ENCODE measurements at regions not wholly inside any gene's neighbourhood (a gene's known extent, or its start where the extent isn't known, plus 50 kb on each side); places are given as distances from the start of the nearest gene placed in this dataset.
"Not testable (repeated sequence)": the region's sequence is repeated elsewhere in the genome, so short reads cannot be mapped to it uniquely, and the experiment has no call there.

DNA sequence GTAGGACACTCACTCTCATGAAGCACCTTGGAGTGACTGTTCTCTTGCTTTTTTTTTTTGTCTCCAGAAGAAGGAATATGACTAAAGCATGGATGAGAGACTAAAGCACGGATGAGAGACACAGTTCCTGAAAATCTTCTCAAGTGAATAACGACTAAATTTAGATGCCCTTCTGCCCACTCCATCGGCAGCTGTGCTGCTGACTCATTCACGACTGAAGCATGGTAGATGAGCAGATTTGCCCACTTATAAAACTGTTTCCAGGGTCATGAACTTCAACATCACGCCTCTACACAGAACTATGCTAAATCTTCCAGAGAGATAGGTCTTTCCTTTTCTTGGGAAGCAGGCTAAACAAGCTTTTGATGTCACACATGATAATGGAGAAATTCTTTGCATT, 738.0 kb downstream of the CDY1 start:
- TF ChIP-seq, protein P1, sequence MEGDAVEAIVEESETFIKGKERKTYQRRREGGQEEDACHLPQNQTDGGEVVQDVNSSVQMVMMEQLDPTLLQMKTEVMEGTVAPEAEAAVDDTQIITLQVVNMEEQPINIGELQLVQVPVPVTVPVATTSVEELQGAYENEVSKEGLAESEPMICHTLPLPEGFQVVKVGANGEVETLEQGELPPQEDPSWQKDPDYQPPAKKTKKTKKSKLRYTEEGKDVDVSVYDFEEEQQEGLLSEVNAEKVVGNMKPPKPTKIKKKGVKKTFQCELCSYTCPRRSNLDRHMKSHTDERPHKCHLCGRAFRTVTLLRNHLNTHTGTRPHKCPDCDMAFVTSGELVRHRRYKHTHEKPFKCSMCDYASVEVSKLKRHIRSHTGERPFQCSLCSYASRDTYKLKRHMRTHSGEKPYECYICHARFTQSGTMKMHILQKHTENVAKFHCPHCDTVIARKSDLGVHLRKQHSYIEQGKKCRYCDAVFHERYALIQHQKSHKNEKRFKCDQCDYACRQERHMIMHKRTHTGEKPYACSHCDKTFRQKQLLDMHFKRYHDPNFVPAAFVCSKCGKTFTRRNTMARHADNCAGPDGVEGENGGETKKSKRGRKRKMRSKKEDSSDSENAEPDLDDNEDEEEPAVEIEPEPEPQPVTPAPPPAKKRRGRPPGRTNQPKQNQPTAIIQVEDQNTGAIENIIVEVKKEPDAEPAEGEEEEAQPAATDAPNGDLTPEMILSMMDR (IDR thresholded peaks at IDR 0.05): not testable (repeated sequence)
- not testable (repeated sequence) for TF ChIP-seq EZH2 (IDR thresholded peaks at IDR 0.05; ENCODE audit: borderline replicate concordance, insufficient read depth, low read depth, low read length, poor library complexity, severe bottlenecking)
